ENCODE measurements at regions not wholly inside any gene's neighbourhood (a gene's known extent, or its start where the extent isn't known, plus 50 kb on each side); places are given as distances from the start of the nearest gene placed in this dataset.

- Histone ChIP-seq H3K36me3 (no peaks in the 10 kb centered on the region), H3K9me3 (no peaks in the 10 kb centered on the region), H3K4me1 (no peaks in the 10 kb centered on the region), H3K27ac (no peak overlapping the region), H3K27me3 (no peaks in the 10 kb centered on the region), H3K4me3 (no peak overlapping the region)
- TF ChIP-seq CTCF (IDR thresholded peaks at IDR 0.05) (no peak), POLR2A (IDR thresholded peaks at IDR 0.05) (no peak), POLR2AphosphoS5 (IDR thresholded peaks at IDR 0.05) (no peak), EP300 (IDR thresholded peaks at IDR 0.05) (no peak)
- 78% methylated on average over 3 of the region's 3 CpGs for WGBS
- DNase-seq (ENCODE audit: low spot score in 2 of 2): no peak
These were observed 849.8 kb upstream of the CDH6 start for GRCh38 chr5:30343707-30344106.

- H3K4me1 ChIP-seq: no peaks in the 10 kb centered on the region
- no peak overlapping the region for H3K4me3 ChIP-seq
- no peaks in the 10 kb centered on the region for H3K27me3 ChIP-seq
- 51% methylated on average over 3 of the region's 3 CpGs for WGBS
- no peaks in the 10 kb centered on the region for H3K36me3 ChIP-seq
- no peak for TF ChIP-seq CTCF (IDR thresholded peaks at IDR 0.05)
- no peaks in the 10 kb centered on the region for H3K9me3 ChIP-seq
- H3K27ac ChIP-seq: no peak overlapping the region
- no peak for DNase-seq (ENCODE audit: low spot score in 2 of 2)
These were observed 852.0 kb upstream of the CDH6 start for GRCh38 chr5:30341466-30341865.

- H3K36me3 ChIP-seq: no peaks in the 10 kb centered on the region
- no peaks in the 10 kb centered on the region for H3K27me3 ChIP-seq
- H3K27ac ChIP-seq: no peak overlapping the region
- H3K4me1 ChIP-seq: no peaks in the 10 kb centered on the region
- 83% methylated on average over 5 of the region's 5 CpGs for WGBS
- no peaks in the 10 kb centered on the region for H3K9me3 ChIP-seq
- DNase-seq (ENCODE audit: low spot score in 2 of 2): no peak
- TF ChIP-seq POLR2AphosphoS5 (IDR thresholded peaks at IDR 0.05): no peak
- TF ChIP-seq CTCF (IDR thresholded peaks at IDR 0.05): no peak
- no peak for TF ChIP-seq EP300 (IDR thresholded peaks at IDR 0.05)
- no peak for TF ChIP-seq POLR2A (IDR thresholded peaks at IDR 0.05)
- no peak overlapping the region for H3K4me3 ChIP-seq
These were observed 856.4 kb upstream of the CDH6 start for GRCh38 chr5:30337084-30337573.

GRCh38 chr5:30331534-30331933, 862.0 kb upstream of the CDH6 start:
- Histone ChIP-seq H3K4me3 (no peak overlapping the region), H3K27me3 (no peaks in the 10 kb centered on the region), H3K9me3 (no peaks in the 10 kb centered on the region), H3K27ac (no peak overlapping the region), H3K36me3 (no peaks in the 10 kb centered on the region), H3K4me1 (no peaks in the 10 kb centered on the region)
- TF ChIP-seq POLR2AphosphoS5 (IDR thresholded peaks at IDR 0.05) (no peak), POLR2A (IDR thresholded peaks at IDR 0.05) (no peak), CTCF (IDR thresholded peaks at IDR 0.05) (no peak), EP300 (IDR thresholded peaks at IDR 0.05) (no peak)
- DNase-seq (ENCODE audit: low spot score in 2 of 2): no peak
- 94% methylated on average over 2 of the region's 2 CpGs for WGBS

- no peaks in the 10 kb centered on the region for H3K4me1 ChIP-seq
- WGBS: 90% methylated on average over 1 of the region's 1 CpG
- H3K4me3 ChIP-seq: no peak overlapping the region
- H3K36me3 ChIP-seq: no peaks in the 10 kb centered on the region
- TF ChIP-seq POLR2A (IDR thresholded peaks at IDR 0.05) (no peak), EP300 (IDR thresholded peaks at IDR 0.05) (no peak), CTCF (IDR thresholded peaks at IDR 0.05) (no peak), POLR2AphosphoS5 (IDR thresholded peaks at IDR 0.05) (no peak)
- no peaks in the 10 kb centered on the region for H3K27me3 ChIP-seq
- no peak overlapping the region for H3K27ac ChIP-seq
- no peak for DNase-seq (ENCODE audit: low spot score in 2 of 2)
- no peaks in the 10 kb centered on the region for H3K9me3 ChIP-seq
These were observed 867.7 kb upstream of the CDH6 start for GRCh38 chr5:30325795-30326194.
